ENCODE measurements at regions not wholly inside any gene's neighbourhood (a gene's known extent, or its start where the extent isn't known, plus 50 kb on each side); places are given as distances from the start of the nearest gene placed in this dataset.

- TF ChIP-seq CTCF (IDR thresholded peaks at IDR 0.05), result no peak
- DNase-seq (ENCODE audit: low spot score), result no peak
- Histone ChIP-seq H3K27ac (no peak overlapping the region), H3K4me3 (no peak overlapping the region)
These were observed 165.4 kb upstream of the MAD2L1 start for GRCh38 chr4:120232050-120232449.

GRCh38 chr4:120228086-120228485 is 161.4 kb upstream of the MAD2L1 start:
- no peak overlapping the region for H3K4me3 ChIP-seq
- no peak overlapping the region for H3K27ac ChIP-seq
- no peak for TF ChIP-seq CTCF (IDR thresholded peaks at IDR 0.05)
- no peak for DNase-seq (ENCODE audit: low spot score)

- TF ChIP-seq CTCF (IDR thresholded peaks at IDR 0.05), result no peak
- no peak for DNase-seq (ENCODE audit: low spot score)
- H3K27ac ChIP-seq, result no peak overlapping the region
- H3K4me3 ChIP-seq, result no peak overlapping the region
These were observed 160.9 kb upstream of the MAD2L1 start for GRCh38 chr4:120227554-120227953.

GRCh38 chr4:120225527-120225926 is 158.9 kb upstream of the MAD2L1 start:
- TF ChIP-seq CTCF (IDR thresholded peaks at IDR 0.05), result no peak
- no peak overlapping the region for H3K4me3 ChIP-seq
- no peak for DNase-seq (ENCODE audit: low spot score)

GRCh38 chr4:120218981-120219380 is 152.3 kb upstream of the MAD2L1 start:
- no peak for TF ChIP-seq CTCF (IDR thresholded peaks at IDR 0.05)
- DNase-seq (ENCODE audit: low spot score), result no peak

More at GRCh38 chr4:120225527-120225926, 158.9 kb upstream of the MAD2L1 start:
- H3K27ac ChIP-seq, result no peak overlapping the region

GRCh38 chr4:120215350-120215749 is 148.7 kb upstream of the MAD2L1 start:
- H3K27ac ChIP-seq, result no peak overlapping the region
- no peak for DNase-seq (ENCODE audit: low spot score)
- no peak overlapping the region for H3K4me3 ChIP-seq
- no peak for TF ChIP-seq CTCF (IDR thresholded peaks at IDR 0.05)

More at GRCh38 chr4:120218981-120219380, 152.3 kb upstream of the MAD2L1 start:
- H3K27ac ChIP-seq, result no peak overlapping the region
- no peak overlapping the region for H3K4me3 ChIP-seq

GRCh38 chr4:120211408-120212015 is 144.9 kb upstream of the MAD2L1 start:
- no peak for DNase-seq (ENCODE audit: low spot score)
- H3K4me3 ChIP-seq, result no peak overlapping the region
- TF ChIP-seq CTCF (IDR thresholded peaks at IDR 0.05), result no peak
- no peak overlapping the region for H3K27ac ChIP-seq

Data from coronary artery (tissue), 2 donors.